GM13976 (cell line): ENCODE measurements at regions not wholly inside any gene's neighbourhood (a gene's known extent, or its start where the extent isn't known, plus 50 kb on each side); places are given as distances from the start of the nearest gene placed in this dataset.

ENCODE experiments used
- DNase-seq: peaks from one replicate; pipeline ENCODE4 v3.0.0; 2012; ENCODE audit warnings: low spot score
- CTCF ChIP-seq: IDR thresholded peaks from 2 replicates; pipeline ENCODE4 v1.5.1; 2012; ENCODE audit warnings: borderline replicate concordance, mild to moderate bottlenecking; ENCODE audit not compliant: insufficient read depth; ENCODE audit errors: extremely low read depth, missing control alignments, control extremely low read depth
- in situ Hi-C: fragments of 300-500 bp; cut with MboI; formaldehyde crosslinking; loops from one replicate; pipeline ENCODE4 v1.12.0; 2022; ENCODE audit warnings: low sequenced_read_pairs, mixed read lengths, inconsistent platforms; ENCODE audit not compliant: unreplicated experiment

DNA sequence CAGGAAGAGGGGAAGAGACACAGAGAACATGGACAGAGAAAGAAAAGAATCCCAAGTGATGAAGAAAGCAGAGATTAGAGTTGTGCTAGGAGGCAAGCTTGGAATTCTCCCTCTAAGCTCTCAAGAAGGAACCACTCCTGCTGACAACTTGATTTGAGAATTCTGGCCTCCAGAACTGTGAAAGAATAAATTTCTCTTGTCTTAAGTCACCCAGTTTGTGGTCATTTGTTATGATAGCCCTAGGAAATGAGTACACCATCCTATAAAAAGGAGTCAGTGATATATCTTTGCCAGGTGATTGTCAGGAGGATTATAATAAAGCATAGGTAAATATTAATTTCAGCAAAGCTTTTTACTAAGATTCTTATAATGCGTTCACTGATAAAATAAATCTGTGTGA, 82.7 kb upstream of the TFEC start:
- in situ Hi-C loops, result loop anchor here (25.0 kb wide), 1 partner anchor 201 kb away; no protein-coding TSS in a partner anchor
- no peak for DNase-seq
- no peak for TF ChIP-seq CTCF

- TF ChIP-seq CTCF, result no peak
- no peak for DNase-seq
- in situ Hi-C loops, result loop anchor here (25.0 kb wide), 1 partner anchor 209 kb away; no protein-coding TSS in a partner anchor
Measured at GRCh38 chr7:116120839-116121238, 89.5 kb upstream of the TES start.

- TF ChIP-seq CTCF, result peak; percentile 48
- in situ Hi-C loops, result loop anchor here (25.0 kb wide), 1 partner anchor 211 kb away; no protein-coding TSS in a partner anchor
- DNase-seq, result peak; percentile 13
Measured at GRCh38 chr7:116122972-116123595, 87.3 kb upstream of the TES start.

DNA sequence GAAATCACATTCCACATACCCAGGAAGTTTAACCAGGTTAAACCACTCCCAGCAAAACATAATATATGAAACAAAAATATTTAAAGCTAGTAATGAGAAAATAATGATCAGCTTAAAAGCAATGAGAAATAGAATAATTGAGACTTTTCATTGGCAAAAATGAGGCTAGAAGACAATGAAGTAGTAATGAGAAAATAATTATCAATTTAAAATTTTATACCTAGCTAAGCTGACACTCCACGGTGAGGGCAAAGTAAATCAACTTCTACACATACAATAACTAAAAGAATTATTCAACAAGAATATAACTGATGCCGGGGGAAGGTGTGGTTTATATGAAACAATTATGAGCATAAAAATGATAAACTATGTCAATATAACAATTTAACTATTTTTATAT, 82.2 kb upstream of the TES start:
- DNase-seq, result no peak
- in situ Hi-C loops, result loop anchor here (25.0 kb wide), 1 partner anchor 109 kb away; no protein-coding TSS in a partner anchor
- TF ChIP-seq CTCF, result no peak

GRCh38 chr7:116135306-116135705, 75.0 kb upstream of the TES start:
- TF ChIP-seq CTCF, result no peak
- no peak for DNase-seq
- in situ Hi-C loops, result loop anchor here (25.0 kb wide), 1 partner anchor 102 kb away; no protein-coding TSS in a partner anchor

DNA sequence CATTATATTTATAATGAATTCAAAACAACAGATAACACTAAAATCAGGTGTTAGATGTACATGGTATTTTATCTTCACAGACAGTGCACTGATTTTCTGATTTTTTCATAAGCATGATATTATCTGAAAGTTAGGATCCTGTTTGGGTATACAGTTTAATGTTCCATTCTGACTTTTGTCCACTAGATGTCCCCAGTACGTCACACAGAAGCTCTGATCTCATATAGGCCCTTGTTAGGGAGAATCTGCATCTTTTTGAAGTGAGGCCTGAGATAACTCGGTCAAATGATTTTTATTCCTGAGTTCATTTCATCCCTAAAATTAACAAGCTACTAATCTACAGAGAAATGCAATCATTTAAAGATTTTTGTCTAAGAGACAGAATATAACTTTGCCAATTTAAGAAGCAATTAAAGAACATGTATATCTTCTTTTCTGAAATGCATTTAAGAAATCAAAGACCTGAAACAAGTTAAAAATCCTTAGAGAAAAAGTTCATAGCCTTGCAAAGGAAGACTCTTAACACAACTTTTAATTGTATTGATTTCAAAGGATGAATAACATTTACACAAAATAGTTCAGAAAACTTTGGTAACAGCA, 72.0 kb upstream of the TES start:
- in situ Hi-C loops, result loop anchor here (25.0 kb wide), 1 partner anchor 99 kb away; no protein-coding TSS in a partner anchor
- TF ChIP-seq CTCF, result peak; percentile 60
- peak; percentile 34 for DNase-seq
